Neural cell (in vitro differentiated cells): ENCODE measurements at regions not wholly inside any gene's neighbourhood (a gene's known extent, or its start where the extent isn't known, plus 50 kb on each side); places are given as distances from the start of the nearest gene placed in this dataset.

ENCODE experiments used
- H2AFZ ChIP-seq: fragments of 200-600, 300-800 bp; sonication (generic), shearing (Covaris generic); 2 replicates; pipeline ENCODE4 v1.6.0; 2014; ENCODE audit warnings: low read depth, mild to moderate bottlenecking, antibody characterized with exemption, low read length, moderate library complexity
- H3F3A ChIP-seq: fragments of 200-600 bp; shearing (Covaris generic); 2 replicates; pipeline ENCODE4 v1.6.1; 2016; ENCODE audit warnings: mild to moderate bottlenecking, moderate library complexity, mixed read lengths, antibody characterized with exemption, low read length; ENCODE audit not compliant: insufficient read depth, poor library complexity, severe bottlenecking
- H3K27ac ChIP-seq: fragments of 200-600, 300-800 bp; sonication (generic), shearing (Covaris generic); 2 replicates; pipeline ENCODE4 v1.5.1; 2014; ENCODE audit warnings: mild to moderate bottlenecking, low read length, moderate library complexity
- H3K27me3 ChIP-seq: fragments of 300-800, 200-600 bp; sonication (generic), shearing (Covaris generic); 2 replicates; pipeline ENCODE4 v1.6.0; 2014; ENCODE audit warnings: mild to moderate bottlenecking, low read depth, low read length, moderate library complexity; ENCODE audit not compliant: insufficient read depth
- H3K36me3 ChIP-seq: fragments of 300-800, 200-600 bp; sonication (generic), shearing (Covaris generic); 2 replicates; pipeline ENCODE4 v1.5.1; 2014; ENCODE audit warnings: mild to moderate bottlenecking, antibody characterized with exemption, low read length, moderate library complexity; ENCODE audit not compliant: insufficient read depth
- H3K4me2 ChIP-seq: fragments of 300-800, 200-600 bp; sonication (generic), shearing (Covaris generic); 2 replicates; pipeline ENCODE4 v1.6.0; 2014; ENCODE audit warnings: mild to moderate bottlenecking, low read length
- H3K4me3 ChIP-seq: fragments of 300-800, 200-600 bp; sonication (generic), shearing (Covaris generic); 2 replicates; pipeline ENCODE4 v1.5.1; 2014; ENCODE audit warnings: mild to moderate bottlenecking, low read length, moderate library complexity
- H3K79me2 ChIP-seq: fragments of 200-600 bp; shearing (Covaris generic); replicated peaks from 2 replicates; pipeline ENCODE4 v1.6.0; 2014; ENCODE audit warnings: mild to moderate bottlenecking, low read length, moderate library complexity; ENCODE audit not compliant: insufficient read depth
- H3K9ac ChIP-seq: fragments of 300-800, 200-600 bp; sonication (generic), shearing (Covaris generic); 2 replicates; pipeline ENCODE4 v1.6.1; 2016; ENCODE audit warnings: mild to moderate bottlenecking, low read length, mixed read lengths
- H3K9me2 ChIP-seq: fragments of 200-600 bp; shearing (Covaris generic); 2 replicates; pipeline ENCODE4 v1.6.1; 2016; ENCODE audit warnings: mild to moderate bottlenecking, low read length, mixed read lengths; ENCODE audit not compliant: insufficient read depth
- H3K9me3 ChIP-seq: fragments of 200-600, 300-800 bp; sonication (generic), shearing (Covaris generic); 2 replicates; pipeline ENCODE4 v1.6.1; 2016; ENCODE audit warnings: mild to moderate bottlenecking, mixed run types, low read length, moderate library complexity, mixed read lengths
- H4K20me1 ChIP-seq: fragments of 200-600 bp; shearing (Covaris generic); 2 replicates; pipeline ENCODE4 v1.6.1; 2016; ENCODE audit warnings: mild to moderate bottlenecking, mixed run types; ENCODE audit not compliant: insufficient read depth
- EP300 ChIP-seq: fragments of 450-650 bp; conservative IDR thresholded peaks from 2 replicates; pipeline ENCODE4 v1.6.1; 2014; ENCODE audit warnings: antibody characterized with exemption, mild to moderate bottlenecking, moderate library complexity; ENCODE audit not compliant: poor library complexity, severe bottlenecking
- EZH2 ChIP-seq: fragments of 200-600, 300-800 bp; shearing (Covaris generic), sonication (generic); IDR thresholded peaks from 2 replicates; pipeline ENCODE4 v1.6.1; 2014; ENCODE audit warnings: antibody characterized with exemption, low read length, borderline replicate concordance, mild to moderate bottlenecking; ENCODE audit not compliant: insufficient read depth, poor library complexity, severe bottlenecking
- MXI1 ChIP-seq: fragments of 450-650 bp; conservative IDR thresholded peaks from 2 replicates; pipeline ENCODE4 v1.6.1; 2014; ENCODE audit warnings: antibody characterized with exemption, mild to moderate bottlenecking; ENCODE audit not compliant: poor library complexity, severe bottlenecking
- POLR2AphosphoS5 ChIP-seq: IDR thresholded peaks from 2 replicates; pipeline ENCODE4 v1.6.1; 2012
- RAD21 ChIP-seq: fragments of 450-650 bp; conservative IDR thresholded peaks from 2 replicates; pipeline ENCODE4 v1.6.1; 2014; ENCODE audit warnings: antibody characterized with exemption, mild to moderate bottlenecking, moderate library complexity
- SMC3 ChIP-seq: fragments of 450-650 bp; conservative IDR thresholded peaks from 2 replicates; pipeline ENCODE4 v1.6.1; 2014; ENCODE audit warnings: antibody characterized with exemption, mild to moderate bottlenecking, moderate library complexity; ENCODE audit not compliant: poor library complexity
- TAF1 ChIP-seq: IDR thresholded peaks from 2 replicates; pipeline ENCODE4 v1.6.1; 2012; ENCODE audit warnings: low read depth
- TF ChIP-seq, protein P1 (sequence below): IDR thresholded peaks from 2 replicates; pipeline ENCODE4 v1.6.1; 2012; ENCODE audit warnings: borderline replicate concordance
- TF ChIP-seq, protein P2 (sequence below): fragments of 450-650 bp; IDR thresholded peaks from 2 replicates; pipeline ENCODE4 v1.5.1; 2014; ENCODE audit warnings: antibody characterized with exemption, mild to moderate bottlenecking, moderate library complexity; ENCODE audit not compliant: poor library complexity, severe bottlenecking

DNA sequence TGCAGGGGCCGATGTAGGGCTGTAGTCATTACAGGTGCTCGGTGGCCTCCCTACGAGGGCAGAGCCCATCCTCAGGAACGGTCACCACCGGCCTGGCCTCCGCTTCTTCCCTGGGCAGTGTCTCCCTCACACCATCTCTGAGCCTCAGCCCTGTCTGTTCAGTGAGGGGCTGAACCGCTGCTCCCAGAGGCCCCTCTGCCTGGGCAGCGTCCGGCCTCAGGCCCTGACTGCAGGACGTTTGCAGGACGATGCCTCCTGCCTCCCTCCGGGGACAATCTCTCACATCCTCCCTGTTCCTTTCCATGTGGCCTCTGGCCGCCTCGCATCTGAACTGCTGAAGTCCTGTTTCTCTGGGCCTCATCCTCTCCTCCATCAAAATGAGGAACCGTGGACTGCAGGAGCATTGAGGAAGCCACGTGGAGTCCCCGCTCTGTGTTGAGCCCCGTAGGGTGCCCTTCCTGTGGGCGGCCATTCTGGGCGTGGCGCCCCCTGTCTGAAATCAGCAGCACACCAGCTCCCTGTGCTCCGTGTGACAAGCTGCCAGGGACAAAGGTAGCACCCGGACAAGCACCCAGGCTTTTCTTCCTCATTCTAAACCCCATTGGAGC lies 933.5 kb downstream of the BRD1 start:
- no peak overlapping the region for H3K4me2 ChIP-seq
- H3K9me3 ChIP-seq: no peaks in the 10 kb centered on the region
- no peaks in the 10 kb centered on the region for H3F3A ChIP-seq
- TF ChIP-seq EZH2: no peak
- no peak for TF ChIP-seq POLR2AphosphoS5
- TF ChIP-seq RAD21: no peak
- no peak for TF ChIP-seq EP300
- TF ChIP-seq, protein P1, sequence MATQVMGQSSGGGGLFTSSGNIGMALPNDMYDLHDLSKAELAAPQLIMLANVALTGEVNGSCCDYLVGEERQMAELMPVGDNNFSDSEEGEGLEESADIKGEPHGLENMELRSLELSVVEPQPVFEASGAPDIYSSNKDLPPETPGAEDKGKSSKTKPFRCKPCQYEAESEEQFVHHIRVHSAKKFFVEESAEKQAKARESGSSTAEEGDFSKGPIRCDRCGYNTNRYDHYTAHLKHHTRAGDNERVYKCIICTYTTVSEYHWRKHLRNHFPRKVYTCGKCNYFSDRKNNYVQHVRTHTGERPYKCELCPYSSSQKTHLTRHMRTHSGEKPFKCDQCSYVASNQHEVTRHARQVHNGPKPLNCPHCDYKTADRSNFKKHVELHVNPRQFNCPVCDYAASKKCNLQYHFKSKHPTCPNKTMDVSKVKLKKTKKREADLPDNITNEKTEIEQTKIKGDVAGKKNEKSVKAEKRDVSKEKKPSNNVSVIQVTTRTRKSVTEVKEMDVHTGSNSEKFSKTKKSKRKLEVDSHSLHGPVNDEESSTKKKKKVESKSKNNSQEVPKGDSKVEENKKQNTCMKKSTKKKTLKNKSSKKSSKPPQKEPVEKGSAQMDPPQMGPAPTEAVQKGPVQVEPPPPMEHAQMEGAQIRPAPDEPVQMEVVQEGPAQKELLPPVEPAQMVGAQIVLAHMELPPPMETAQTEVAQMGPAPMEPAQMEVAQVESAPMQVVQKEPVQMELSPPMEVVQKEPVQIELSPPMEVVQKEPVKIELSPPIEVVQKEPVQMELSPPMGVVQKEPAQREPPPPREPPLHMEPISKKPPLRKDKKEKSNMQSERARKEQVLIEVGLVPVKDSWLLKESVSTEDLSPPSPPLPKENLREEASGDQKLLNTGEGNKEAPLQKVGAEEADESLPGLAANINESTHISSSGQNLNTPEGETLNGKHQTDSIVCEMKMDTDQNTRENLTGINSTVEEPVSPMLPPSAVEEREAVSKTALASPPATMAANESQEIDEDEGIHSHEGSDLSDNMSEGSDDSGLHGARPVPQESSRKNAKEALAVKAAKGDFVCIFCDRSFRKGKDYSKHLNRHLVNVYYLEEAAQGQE: no peak
- no peak for TF ChIP-seq MXI1
- no peak for TF ChIP-seq TAF1
- TF ChIP-seq, protein P2, sequence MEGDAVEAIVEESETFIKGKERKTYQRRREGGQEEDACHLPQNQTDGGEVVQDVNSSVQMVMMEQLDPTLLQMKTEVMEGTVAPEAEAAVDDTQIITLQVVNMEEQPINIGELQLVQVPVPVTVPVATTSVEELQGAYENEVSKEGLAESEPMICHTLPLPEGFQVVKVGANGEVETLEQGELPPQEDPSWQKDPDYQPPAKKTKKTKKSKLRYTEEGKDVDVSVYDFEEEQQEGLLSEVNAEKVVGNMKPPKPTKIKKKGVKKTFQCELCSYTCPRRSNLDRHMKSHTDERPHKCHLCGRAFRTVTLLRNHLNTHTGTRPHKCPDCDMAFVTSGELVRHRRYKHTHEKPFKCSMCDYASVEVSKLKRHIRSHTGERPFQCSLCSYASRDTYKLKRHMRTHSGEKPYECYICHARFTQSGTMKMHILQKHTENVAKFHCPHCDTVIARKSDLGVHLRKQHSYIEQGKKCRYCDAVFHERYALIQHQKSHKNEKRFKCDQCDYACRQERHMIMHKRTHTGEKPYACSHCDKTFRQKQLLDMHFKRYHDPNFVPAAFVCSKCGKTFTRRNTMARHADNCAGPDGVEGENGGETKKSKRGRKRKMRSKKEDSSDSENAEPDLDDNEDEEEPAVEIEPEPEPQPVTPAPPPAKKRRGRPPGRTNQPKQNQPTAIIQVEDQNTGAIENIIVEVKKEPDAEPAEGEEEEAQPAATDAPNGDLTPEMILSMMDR: no peak
- no peak for TF ChIP-seq SMC3
- no peak overlapping the region for H2AFZ ChIP-seq
- no peaks in the 10 kb centered on the region for H3K27me3 ChIP-seq
- H3K9me2 ChIP-seq: no peaks in the 10 kb centered on the region
- no peaks in the 10 kb centered on the region for H4K20me1 ChIP-seq
- no peaks in the 10 kb centered on the region for H3K79me2 ChIP-seq
- no peak overlapping the region for H3K4me3 ChIP-seq
- H3K36me3 ChIP-seq: no peaks in the 10 kb centered on the region
- H3K9ac ChIP-seq: no peak overlapping the region
- no peak overlapping the region for H3K27ac ChIP-seq

DNA sequence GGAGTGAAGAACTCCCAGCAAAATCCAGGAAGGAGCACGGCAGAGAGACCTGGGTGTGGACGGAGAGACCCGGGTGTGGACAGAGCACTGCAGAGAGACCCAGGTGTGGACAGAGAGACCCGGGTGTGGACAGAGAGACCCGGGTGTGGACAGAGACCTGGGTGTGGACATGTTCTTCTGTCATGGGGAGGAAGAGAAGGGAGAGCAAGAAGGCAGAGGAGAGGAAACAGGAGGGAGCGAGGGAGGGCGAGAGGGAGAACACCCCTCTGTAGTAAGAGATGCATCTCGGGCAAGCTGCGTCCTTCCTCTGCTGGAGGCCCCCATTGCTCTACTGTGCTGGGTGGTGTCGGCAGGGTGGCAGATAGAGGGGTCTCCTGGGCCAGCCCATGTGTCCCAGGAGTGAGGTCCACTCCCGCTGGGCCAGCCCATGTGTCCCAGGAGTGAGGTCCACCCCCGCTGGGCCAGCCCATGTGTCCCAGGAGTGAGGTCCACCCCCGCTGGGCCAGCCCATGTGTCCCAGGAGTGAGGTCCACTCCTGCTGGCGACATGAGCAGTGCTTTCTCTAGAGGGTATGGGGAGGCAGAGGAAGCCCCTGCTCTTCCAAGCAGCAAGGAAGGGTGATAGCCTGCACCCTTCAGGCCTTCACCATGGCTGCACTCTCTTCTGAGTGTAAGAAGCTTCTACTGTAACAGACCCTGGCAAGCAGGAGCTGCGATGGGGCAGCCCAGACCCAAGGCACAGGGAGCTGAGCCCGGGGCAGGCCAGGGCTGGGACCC lies 934.2 kb downstream of the BRD1 start:
- Histone ChIP-seq H3K79me2 (no peaks in the 10 kb centered on the region), H3K27ac (no peak overlapping the region), H3K9me3 (no peaks in the 10 kb centered on the region), H3K27me3 (no peaks in the 10 kb centered on the region), H3K4me3 (no peak overlapping the region), H3K4me2 (no peak overlapping the region), H3K9me2 (no peaks in the 10 kb centered on the region), H3K36me3 (no peaks in the 10 kb centered on the region), H2AFZ (no peak overlapping the region), H4K20me1 (no peaks in the 10 kb centered on the region), H3F3A (no peaks in the 10 kb centered on the region), H3K9ac (no peak overlapping the region)
- TF ChIP-seq, protein P2: no peak
- no peak for TF ChIP-seq EP300
